H9 (cell line): ENCODE measurements at regions not wholly inside any gene's neighbourhood (a gene's known extent, or its start where the extent isn't known, plus 50 kb on each side); places are given as distances from the start of the nearest gene placed in this dataset.
A peak's percentile ranks its signal among the peaks of the same experiment; 100 is the strongest.

Source experiments
- DNase-seq: peaks from one replicate; pipeline ENCODE4 v3.0.0-alpha.2; 2017
- H2AFZ ChIP-seq: one replicate; pipeline ENCODE4 v1.6.1; 2013; ENCODE audit warnings: mild to moderate bottlenecking, low read length, control low read depth, moderate library complexity
- H2AK5ac ChIP-seq: 2 replicates; pipeline ENCODE4 v1.6.1; 2013; ENCODE audit warnings: low read length, control low read depth, mixed read lengths; ENCODE audit not compliant: insufficient read length
- H2BK120ac ChIP-seq: one replicate; pipeline ENCODE4 v1.6.1; 2013; ENCODE audit warnings: low read depth, mild to moderate bottlenecking, low read length, control low read depth, inconsistent platforms; ENCODE audit not compliant: poor library complexity, severe bottlenecking
- H2BK12ac ChIP-seq: 2 replicates; pipeline ENCODE4 v1.6.1; 2013; ENCODE audit warnings: low read length, control low read depth, mixed read lengths, low read depth; ENCODE audit not compliant: insufficient read length
- H2BK15ac ChIP-seq: 2 replicates; pipeline ENCODE4 v1.6.1; 2013; ENCODE audit warnings: low read depth, low read length, control low read depth
- H2BK20ac ChIP-seq: one replicate; pipeline ENCODE4 v1.6.1; 2013; ENCODE audit warnings: low read depth, mild to moderate bottlenecking, low read length, control low read depth, inconsistent platforms; ENCODE audit not compliant: poor library complexity, severe bottlenecking
- H2BK5ac ChIP-seq: 2 replicates; pipeline ENCODE4 v1.6.1; 2013; ENCODE audit warnings: low read length, control low read depth, mixed read lengths; ENCODE audit not compliant: insufficient read length
- H3K14ac ChIP-seq: 2 replicates; pipeline ENCODE4 v1.6.1; 2013; ENCODE audit warnings: low read length, control low read depth; ENCODE audit not compliant: insufficient read depth
- H3K18ac ChIP-seq: 2 replicates; pipeline ENCODE4 v1.6.1; 2013; ENCODE audit warnings: low read depth, mild to moderate bottlenecking, mixed read lengths, low read length, control low read depth; ENCODE audit not compliant: insufficient read length
- H3K23ac ChIP-seq: 2 replicates; pipeline ENCODE4 v1.6.1; 2013; ENCODE audit warnings: low read length, control low read depth, mixed read lengths, low read depth; ENCODE audit not compliant: insufficient read length
- H3K23me2 ChIP-seq: 2 replicates; pipeline ENCODE4 v1.6.1; 2013; ENCODE audit warnings: low read depth, mild to moderate bottlenecking, mixed read lengths, low read length, control low read depth; ENCODE audit not compliant: insufficient read length, poor library complexity, severe bottlenecking
- H3K27ac ChIP-seq: 2 replicates; pipeline ENCODE4 v1.5.1; 2013; ENCODE audit warnings: low read length, control low read depth, mixed read lengths, low read depth; ENCODE audit not compliant: insufficient read length
- H3K27me3 ChIP-seq: 2 replicates; pipeline ENCODE4 v1.6.1; 2013; ENCODE audit warnings: low read length, control low read depth, inconsistent platforms; ENCODE audit not compliant: insufficient read depth
- H3K4ac ChIP-seq: 2 replicates; pipeline ENCODE4 v1.6.1; 2013; ENCODE audit warnings: low read depth, mild to moderate bottlenecking, control low read depth, inconsistent platforms, low read length, moderate library complexity
- H3K4me1 ChIP-seq: 2 replicates; pipeline ENCODE4 v1.6.1; 2013; ENCODE audit warnings: low read length, control low read depth, inconsistent platforms; ENCODE audit not compliant: insufficient read depth
- H3K4me2 ChIP-seq: 2 replicates; pipeline ENCODE4 v1.6.1; 2013; ENCODE audit warnings: low read length, control low read depth, mixed read lengths; ENCODE audit not compliant: insufficient read length, insufficient read depth
- H3K56ac ChIP-seq: 2 replicates; pipeline ENCODE4 v1.6.1; 2013; ENCODE audit warnings: low read depth, mild to moderate bottlenecking, mixed read lengths, low read length, control low read depth; ENCODE audit not compliant: insufficient read length
- H3K79me1 ChIP-seq: 2 replicates; pipeline ENCODE4 v1.6.1; 2013; ENCODE audit warnings: low read depth, mild to moderate bottlenecking, moderate library complexity, low read length, control low read depth, inconsistent platforms; ENCODE audit not compliant: insufficient read depth, poor library complexity, severe bottlenecking
- H3K79me2 ChIP-seq: 2 replicates; pipeline ENCODE4 v1.6.1; 2013; ENCODE audit warnings: low read length, control low read depth, inconsistent platforms; ENCODE audit not compliant: insufficient read depth
- H3K9ac ChIP-seq: 2 replicates; pipeline ENCODE4 v1.6.1; 2013; ENCODE audit warnings: low read length, control low read depth, mixed read lengths; ENCODE audit not compliant: insufficient read length; ENCODE audit errors: extremely low read depth
- H3K9me3 ChIP-seq: one replicate; pipeline ENCODE4 v1.6.1; 2013; ENCODE audit warnings: low read depth, low read length, inconsistent platforms; ENCODE audit not compliant: control insufficient read depth
- H3T11ph ChIP-seq: one replicate; pipeline ENCODE4 v1.6.1; 2013; ENCODE audit warnings: mild to moderate bottlenecking, low read length, control low read depth, inconsistent platforms
- H4K20me1 ChIP-seq: one replicate; pipeline ENCODE4 v1.6.1; 2013; ENCODE audit not compliant: control insufficient read depth, insufficient read length, insufficient read depth
- H4K5ac ChIP-seq: 2 replicates; pipeline ENCODE4 v1.6.1; 2013; ENCODE audit warnings: low read depth, mild to moderate bottlenecking, mixed read lengths, low read length, control low read depth; ENCODE audit not compliant: insufficient read length
- H4K8ac ChIP-seq: replicated peaks from 2 replicates; pipeline ENCODE4 v1.6.1; 2013; ENCODE audit warnings: low read length, control low read depth, mixed read lengths, low read depth; ENCODE audit not compliant: insufficient read length
- H4K91ac ChIP-seq: 2 replicates; pipeline ENCODE4 v1.6.1; 2013; ENCODE audit warnings: low read depth, mild to moderate bottlenecking, moderate library complexity, mixed read lengths, low read length, control low read depth; ENCODE audit not compliant: insufficient read length
- H3K27ac Mint-ChIP-seq, 3 experiments: 2 replicates in 2 of 3; 3 replicates in 1 of 3; pipeline ENCODE4 v1.8.0; 2020 to 2021; ENCODE audit warnings: mixed read lengths in 3 of 3, mild to moderate bottlenecking in 1 of 3, moderate library complexity in 1 of 3
- H3K27me3 Mint-ChIP-seq: 2 replicates; pipeline ENCODE4 v1.8.0; 2021; ENCODE audit warnings: low read depth, mild to moderate bottlenecking, moderate library complexity, mixed read lengths
- H3K36me3 Mint-ChIP-seq, 3 experiments: 2 replicates in 2 of 3; 3 replicates in 1 of 3; pipeline ENCODE4 v1.8.0; 2020 to 2021; ENCODE audit warnings: low read depth in 3 of 3, mixed read lengths in 3 of 3; ENCODE audit not compliant: insufficient read depth in 1 of 3
- H3K4me1 Mint-ChIP-seq, 2 experiments: 2 replicates each; pipeline ENCODE4 v1.8.0; 2020; ENCODE audit warnings: mixed read lengths in 2 of 2
- H3K4me3 Mint-ChIP-seq, 2 experiments: 2 replicates in 1 of 2; 3 replicates in 1 of 2; pipeline ENCODE4 v1.8.0; 2020 to 2021; ENCODE audit warnings: mild to moderate bottlenecking in 2 of 2, mixed read lengths in 2 of 2, moderate library complexity in 1 of 2
- H3K9me3 Mint-ChIP-seq, 2 experiments: 2 replicates in 1 of 2; 3 replicates in 1 of 2; pipeline ENCODE4 v1.8.0; 2020; ENCODE audit warnings: mild to moderate bottlenecking in 2 of 2, mixed read lengths in 2 of 2, moderate library complexity in 1 of 2
- WGBS: extraction: QIAGEN DNeasy Blood & Tissue Kit; methylation state at CpG from one replicate; pipeline ENCODE4 v1.1.7; 2013; ENCODE audit warnings: missing lambda C conversion rate, low lambda C conversion rate, mixed read lengths; ENCODE audit not compliant: insufficient read length; ENCODE audit errors: extremely low coverage; 5-methylcytosine and 5-hydroxymethylcytosine counted together
- TF ChIP-seq, protein P1 (sequence below): fragments of 200-600 bp; sonication (generic); conservative IDR thresholded peaks from 3 replicates; pipeline ENCODE4 v1.8.0; 2021; ENCODE audit warnings: antibody characterized with exemption, mild to moderate bottlenecking

DNA sequence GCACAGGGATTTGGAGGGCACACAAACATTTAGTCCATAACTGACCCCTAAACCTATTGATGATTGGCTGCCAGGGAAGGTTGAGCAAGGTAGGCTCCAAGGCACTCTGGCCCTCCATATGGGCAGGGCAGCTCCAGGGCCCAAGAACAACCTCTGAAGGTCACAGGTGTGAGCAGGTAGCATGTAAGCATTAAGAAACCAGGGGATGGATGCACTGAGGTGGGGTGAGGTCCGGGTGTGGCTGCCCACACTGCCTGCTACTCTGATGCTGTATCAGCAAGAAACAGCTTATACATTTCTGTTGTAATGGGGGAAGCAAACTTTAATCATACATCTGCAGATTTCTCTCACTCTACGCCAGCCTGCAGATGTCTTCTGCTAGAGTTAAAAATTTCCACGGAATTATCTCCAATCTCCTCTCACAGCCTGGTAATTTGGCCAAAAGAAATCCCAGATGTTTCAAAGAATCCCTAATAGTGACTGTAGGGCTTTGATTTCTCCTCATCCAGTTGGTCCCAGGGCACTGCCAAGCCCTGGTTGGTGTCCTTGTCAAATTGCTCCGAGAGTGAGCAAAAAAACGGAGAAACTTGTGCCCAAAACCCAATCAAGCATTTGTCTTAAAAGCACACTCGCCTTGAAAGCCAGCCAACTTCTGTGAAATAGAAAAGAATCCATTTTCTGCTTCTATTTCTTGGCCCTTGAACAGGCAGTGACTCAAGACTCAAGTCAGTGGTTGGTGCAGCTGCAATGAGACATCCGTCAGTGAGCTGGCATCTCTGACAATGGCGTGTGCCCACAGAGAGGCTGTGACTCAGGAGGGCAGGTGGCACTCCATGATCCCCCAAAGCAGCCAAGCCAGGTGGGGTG is 72.5 kb upstream of the MRI1 start:
- H2AFZ ChIP-seq: no peak overlapping the region
- peak overlapping the region in 1 of 3 experiments; percentile 65; a peak in 1 of 7 replicates for H3K27ac Mint-ChIP-seq

More for the DNA sequence above, 72.5 kb upstream of the MRI1 start:
- Histone ChIP-seq H4K8ac (no peak overlapping the region), H3K4me2 (no peak overlapping the region), H3K27me3 (no peaks in the 10 kb centered on the region), H3K4ac (no peak overlapping the region), H3K27ac (no peak overlapping the region), H3K9ac (no peak overlapping the region), H4K20me1 (no peaks in the 10 kb centered on the region), H4K5ac (no peak overlapping the region), H3K23ac (no peak overlapping the region), H3K18ac (no peak overlapping the region), H3T11ph (no peak overlapping the region), H4K91ac (no peak overlapping the region), H2AK5ac (no peak overlapping the region), H3K56ac (no peak overlapping the region), H3K14ac (no peak overlapping the region), H3K79me1 (no peaks in the 10 kb centered on the region), H3K9me3 (no peaks in the 10 kb centered on the region), H2BK15ac (no peak overlapping the region), H3K4me1 (no peaks in the 10 kb centered on the region), H3K79me2 (no peaks in the 10 kb centered on the region), H2BK120ac (no peak overlapping the region), H2BK20ac (no peak overlapping the region), H3K23me2 (no peaks in the 10 kb centered on the region), H2BK12ac (no peak overlapping the region), H2BK5ac (no peak overlapping the region)
- Mint-ChIP-seq H3K27me3 (peaks cover 25% of the 10 kb centered on the region), H3K9me3 (peaks cover 3% of the 10 kb centered on the region in 2 experiments; a peak in 2 of 5 replicates), H3K4me1 (no peaks in the 10 kb centered on the region; a peak in 1 of 4 replicates), H3K4me3 (no peak overlapping the region), H3K36me3 (peaks cover 0 to 2% (median 0%) of the 10 kb centered on the region in 3 experiments; a peak in 2 of 7 replicates)
- no peak for DNase-seq
- TF ChIP-seq, protein P1, sequence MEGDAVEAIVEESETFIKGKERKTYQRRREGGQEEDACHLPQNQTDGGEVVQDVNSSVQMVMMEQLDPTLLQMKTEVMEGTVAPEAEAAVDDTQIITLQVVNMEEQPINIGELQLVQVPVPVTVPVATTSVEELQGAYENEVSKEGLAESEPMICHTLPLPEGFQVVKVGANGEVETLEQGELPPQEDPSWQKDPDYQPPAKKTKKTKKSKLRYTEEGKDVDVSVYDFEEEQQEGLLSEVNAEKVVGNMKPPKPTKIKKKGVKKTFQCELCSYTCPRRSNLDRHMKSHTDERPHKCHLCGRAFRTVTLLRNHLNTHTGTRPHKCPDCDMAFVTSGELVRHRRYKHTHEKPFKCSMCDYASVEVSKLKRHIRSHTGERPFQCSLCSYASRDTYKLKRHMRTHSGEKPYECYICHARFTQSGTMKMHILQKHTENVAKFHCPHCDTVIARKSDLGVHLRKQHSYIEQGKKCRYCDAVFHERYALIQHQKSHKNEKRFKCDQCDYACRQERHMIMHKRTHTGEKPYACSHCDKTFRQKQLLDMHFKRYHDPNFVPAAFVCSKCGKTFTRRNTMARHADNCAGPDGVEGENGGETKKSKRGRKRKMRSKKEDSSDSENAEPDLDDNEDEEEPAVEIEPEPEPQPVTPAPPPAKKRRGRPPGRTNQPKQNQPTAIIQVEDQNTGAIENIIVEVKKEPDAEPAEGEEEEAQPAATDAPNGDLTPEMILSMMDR: no peak
- WGBS: no CpG with 5 or more reads among the region's 8 CpGs
